Suprapubic skin (tissue), 4 donors: ENCODE measurements at regions not wholly inside any gene's neighbourhood (a gene's known extent, or its start where the extent isn't known, plus 50 kb on each side); places are given as distances from the start of the nearest gene placed in this dataset.

ENCODE experiments used
- EP300 ChIP-seq: sonication (generic); formaldehyde crosslinking; IDR thresholded peaks from one replicate; pipeline ENCODE4 v1.6.1; 2017; ENCODE audit warnings: antibody characterized with exemption
- POLR2A ChIP-seq, 2 donors: fragments of 450-650 bp; IDR thresholded peaks; one replicate each; pipeline ENCODE4 v1.6.1; 2017; ENCODE audit warnings: antibody characterized with exemption in 2 of 2, mild to moderate bottlenecking in 2 of 2, moderate library complexity in 2 of 2
- POLR2AphosphoS5 ChIP-seq, 3 donors: sonication (generic); formaldehyde crosslinking; IDR thresholded peaks; one replicate each; pipeline ENCODE4 v1.6.1; 2017; ENCODE audit warnings: antibody characterized with exemption in 3 of 3
- TF ChIP-seq, protein P1 (sequence below), 2 donors: fragments of 200-600 bp in 1 of 2; fragments of 450-650 bp in 1 of 2; sonication (generic) in 1 of 2; IDR thresholded peaks; one replicate each; pipeline ENCODE4 v1.5.1; 2016 to 2019; ENCODE audit warnings: antibody characterized with exemption in 2 of 2, mild to moderate bottlenecking in 1 of 2, moderate library complexity in 1 of 2

DNA sequence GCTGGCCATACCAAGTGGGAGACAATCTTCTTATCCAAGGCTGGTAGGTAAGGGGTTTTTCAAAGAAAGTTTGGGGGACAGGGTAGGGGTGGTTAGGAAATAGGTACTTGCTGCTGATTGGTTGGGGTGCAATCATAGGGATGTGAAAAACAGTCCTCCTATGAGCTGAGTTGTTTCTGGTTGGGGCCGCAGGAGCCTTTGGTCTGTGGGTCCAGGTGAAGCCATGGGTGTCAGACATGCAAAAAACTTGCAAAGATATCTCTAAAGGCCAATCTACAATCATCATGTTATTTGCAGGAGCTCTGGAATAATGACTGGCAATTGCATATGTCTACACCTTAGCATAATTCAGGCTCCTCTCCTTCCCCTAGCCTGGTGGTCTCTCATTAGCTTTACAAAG is 982.3 kb downstream of the DIPK2A start:
- TF ChIP-seq, protein P1, sequence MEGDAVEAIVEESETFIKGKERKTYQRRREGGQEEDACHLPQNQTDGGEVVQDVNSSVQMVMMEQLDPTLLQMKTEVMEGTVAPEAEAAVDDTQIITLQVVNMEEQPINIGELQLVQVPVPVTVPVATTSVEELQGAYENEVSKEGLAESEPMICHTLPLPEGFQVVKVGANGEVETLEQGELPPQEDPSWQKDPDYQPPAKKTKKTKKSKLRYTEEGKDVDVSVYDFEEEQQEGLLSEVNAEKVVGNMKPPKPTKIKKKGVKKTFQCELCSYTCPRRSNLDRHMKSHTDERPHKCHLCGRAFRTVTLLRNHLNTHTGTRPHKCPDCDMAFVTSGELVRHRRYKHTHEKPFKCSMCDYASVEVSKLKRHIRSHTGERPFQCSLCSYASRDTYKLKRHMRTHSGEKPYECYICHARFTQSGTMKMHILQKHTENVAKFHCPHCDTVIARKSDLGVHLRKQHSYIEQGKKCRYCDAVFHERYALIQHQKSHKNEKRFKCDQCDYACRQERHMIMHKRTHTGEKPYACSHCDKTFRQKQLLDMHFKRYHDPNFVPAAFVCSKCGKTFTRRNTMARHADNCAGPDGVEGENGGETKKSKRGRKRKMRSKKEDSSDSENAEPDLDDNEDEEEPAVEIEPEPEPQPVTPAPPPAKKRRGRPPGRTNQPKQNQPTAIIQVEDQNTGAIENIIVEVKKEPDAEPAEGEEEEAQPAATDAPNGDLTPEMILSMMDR (IDR thresholded peaks at IDR 0.05), result no peak
- TF ChIP-seq POLR2A (IDR thresholded peaks at IDR 0.05) (no peak), EP300 (no peak), POLR2AphosphoS5 (IDR thresholded peaks at IDR 0.05) (no peak)
